Inflammatory macrophage (primary cell): ENCODE measurements at regions not wholly inside any gene's neighbourhood (a gene's known extent, or its start where the extent isn't known, plus 50 kb on each side); places are given as distances from the start of the nearest gene placed in this dataset.

Experiments used
- DNase-seq, 2 donors: peaks; one replicate each; pipeline ENCODE4 v3.0.0-alpha.2; 2020 to 2022

DNA sequence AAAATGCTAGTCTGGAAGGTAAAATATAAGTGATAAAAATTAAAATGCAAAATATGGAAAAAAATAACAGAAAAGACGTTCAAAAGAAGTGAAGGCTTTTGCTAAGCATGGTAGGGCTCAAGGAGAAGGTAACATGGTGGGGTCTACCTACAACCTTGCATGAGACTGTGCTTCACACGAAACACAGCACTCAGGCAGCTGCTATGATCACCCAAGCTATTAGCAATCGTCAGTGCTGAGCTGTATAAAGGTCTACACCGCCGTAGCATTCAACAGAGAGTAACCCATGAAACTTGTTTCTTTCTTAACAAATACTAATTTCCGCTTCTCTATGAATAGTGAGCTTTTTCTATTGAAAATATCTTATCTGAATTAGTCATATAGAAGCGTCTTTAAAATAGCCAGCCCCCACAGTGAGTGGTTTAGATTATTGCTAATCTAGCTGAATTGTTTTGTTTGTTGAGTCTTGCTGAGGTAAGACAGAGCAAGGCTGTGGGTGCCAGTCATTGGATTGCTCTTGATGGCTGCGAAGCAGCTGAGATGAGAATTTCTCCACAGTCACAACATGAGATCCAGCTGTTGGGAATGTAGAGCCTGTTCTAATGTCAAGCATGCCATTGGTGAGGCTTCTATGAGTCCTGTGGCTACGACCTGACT lies 230.0 kb downstream of the KLF13 start:
- DNase-seq: no peak

DNA sequence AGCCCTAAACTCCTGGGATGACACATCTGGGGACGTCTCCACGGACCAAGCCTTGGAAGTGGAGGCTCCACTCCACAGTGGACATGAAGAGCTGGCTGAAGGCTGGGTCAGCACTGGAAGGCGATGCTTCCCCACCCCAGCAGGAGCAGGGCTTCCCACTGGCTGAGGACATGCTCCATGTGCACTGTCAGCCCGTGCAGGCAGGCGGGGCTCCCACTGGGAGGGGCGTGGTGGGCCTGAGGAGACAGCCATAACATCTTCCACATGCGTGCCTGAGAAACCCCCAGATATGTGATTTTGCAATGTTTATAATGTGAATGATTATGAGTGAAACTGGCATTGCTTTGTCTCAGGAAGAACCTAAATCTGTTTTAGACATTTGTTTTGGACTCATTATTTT lies 231.3 kb downstream of the KLF13 start:
- DNase-seq: no peak

DNA sequence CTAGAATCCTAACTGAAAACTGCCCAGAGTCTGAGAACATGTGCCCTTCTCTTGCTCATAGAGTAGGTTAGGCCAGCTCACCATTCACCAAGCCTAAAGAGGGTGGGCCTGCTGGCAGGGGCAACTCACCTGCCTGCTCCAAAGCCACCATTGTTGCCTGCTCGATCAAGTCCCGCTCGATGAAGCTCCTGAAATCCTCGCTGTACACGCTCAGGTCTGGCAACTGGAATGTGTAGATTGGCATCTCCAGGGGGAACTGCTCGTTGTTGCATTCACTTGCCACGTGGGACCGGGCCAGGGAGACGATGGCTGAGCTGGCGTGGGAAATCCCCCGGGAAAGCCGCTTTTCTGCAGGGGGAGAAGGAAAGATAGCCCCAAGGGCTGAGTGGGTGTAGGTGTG lies 232.2 kb downstream of the KLF13 start:
- no peak for DNase-seq

DNA sequence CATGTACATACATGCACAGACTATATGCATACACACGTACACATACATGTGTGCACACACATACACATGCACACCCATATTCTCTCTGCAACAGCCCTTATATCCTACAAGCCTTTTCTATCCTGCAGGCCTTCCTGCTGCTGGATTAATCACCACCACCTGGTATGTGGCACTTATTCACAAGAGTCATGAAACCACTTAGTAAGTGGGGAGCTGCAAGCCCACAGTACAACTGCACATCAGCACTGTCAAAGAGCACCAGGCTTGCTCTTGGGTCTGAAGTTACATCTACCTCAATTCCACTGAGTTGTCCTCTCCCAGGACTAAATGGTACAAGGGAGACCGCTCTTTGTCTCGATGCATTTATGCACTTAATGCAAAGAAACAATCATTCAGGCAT lies 233.2 kb downstream of the KLF13 start:
- no peak for DNase-seq

DNA sequence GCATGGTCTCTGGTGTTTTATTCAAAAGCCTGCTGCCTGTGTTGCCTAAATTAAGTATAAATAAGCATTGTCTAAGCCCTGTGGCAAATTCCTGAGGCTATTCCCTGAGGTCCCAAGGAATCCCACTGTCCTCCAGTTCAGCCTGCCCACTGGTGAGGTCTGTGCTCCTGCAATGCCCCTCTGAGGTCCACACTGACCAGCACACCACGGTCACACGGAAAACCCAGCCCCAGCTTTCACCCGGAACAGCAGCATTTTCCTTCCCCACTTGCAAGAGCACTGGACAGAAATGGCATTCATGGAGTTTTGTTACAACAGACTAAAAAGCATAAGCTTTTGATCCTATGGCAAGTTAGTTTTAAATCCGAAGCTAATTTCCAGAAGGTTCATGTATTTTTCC lies 234.0 kb downstream of the KLF13 start:
- DNase-seq: no peak

DNA sequence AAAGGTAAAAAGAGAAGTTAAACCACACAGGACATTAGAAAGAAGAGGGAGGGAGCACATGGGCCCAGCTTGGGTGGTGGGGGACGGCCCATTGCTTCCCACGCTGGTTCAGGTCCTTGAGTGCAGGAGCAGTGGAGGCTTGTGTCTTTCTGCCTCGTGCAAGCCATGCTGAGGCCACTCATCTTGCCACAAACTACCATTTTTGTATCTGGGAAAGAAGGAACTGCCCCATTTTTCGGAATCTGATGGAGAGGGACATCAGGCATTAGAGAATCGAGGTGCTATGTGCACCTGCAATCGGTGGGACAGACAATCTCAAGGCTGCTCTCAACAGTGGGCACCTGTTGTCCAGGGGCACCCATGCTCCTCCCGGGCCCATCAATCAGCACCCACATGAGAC lies 234.5 kb downstream of the KLF13 start:
- DNase-seq: no peak

DNA sequence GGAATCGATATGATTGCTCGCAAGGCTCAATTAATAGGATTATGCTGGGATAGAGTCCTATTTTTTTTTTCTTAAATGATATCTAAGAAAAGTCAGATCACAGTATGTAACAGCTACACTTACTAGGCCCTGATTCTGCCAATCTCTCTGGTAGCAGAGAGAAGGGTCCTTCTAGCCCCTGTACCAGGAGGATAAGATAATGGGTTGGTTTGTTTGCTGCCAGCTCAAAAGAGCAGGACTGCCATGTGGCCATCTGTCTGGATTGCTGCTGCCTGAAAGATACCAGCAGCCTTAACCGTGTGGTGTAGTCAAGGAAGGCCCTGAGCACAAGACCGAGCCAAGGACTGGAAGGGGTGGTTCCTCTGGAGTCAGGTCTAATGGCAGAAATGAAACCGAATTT lies 236.4 kb downstream of the KLF13 start:
- no peak for DNase-seq

DNA sequence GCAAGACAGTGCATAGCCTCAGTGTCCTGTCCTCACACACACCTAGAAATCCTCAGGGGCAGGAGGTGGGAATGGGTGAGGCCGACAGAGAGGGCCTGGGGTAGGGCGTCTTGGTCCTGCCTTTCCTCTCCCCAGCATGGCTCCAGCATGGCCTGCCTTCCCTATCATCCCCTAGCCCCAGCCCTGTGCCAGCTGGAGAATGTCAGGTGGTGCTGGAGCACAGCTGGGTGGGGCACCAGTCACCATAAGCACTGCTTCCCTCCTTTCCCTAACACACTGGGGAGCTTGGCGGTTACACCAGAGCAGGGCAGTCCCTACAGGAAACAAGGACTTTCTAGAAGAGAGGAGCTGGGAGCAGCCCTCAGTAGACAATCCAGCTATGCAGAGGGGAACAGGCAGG lies 236.8 kb downstream of the KLF13 start:
- DNase-seq: no peak

DNA sequence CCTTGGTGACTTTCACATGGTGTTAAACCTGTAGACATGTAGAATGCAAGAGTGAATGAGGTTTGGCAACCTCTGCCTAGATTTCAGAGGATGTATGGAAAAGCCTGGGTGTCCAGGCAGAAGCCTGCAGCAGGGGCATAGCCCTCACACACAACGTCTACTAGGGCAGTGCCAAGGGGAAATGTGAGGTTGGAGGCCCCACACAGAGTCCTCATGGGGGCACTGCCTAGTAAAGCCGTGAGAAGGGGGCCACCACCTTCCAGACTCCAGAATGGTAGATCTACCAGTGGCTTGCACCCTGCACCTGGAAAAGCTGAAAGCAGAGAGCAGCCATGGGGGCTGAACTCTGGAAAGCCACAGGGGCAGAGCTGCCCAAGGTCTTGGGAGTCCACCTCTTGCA lies 241.2 kb downstream of the KLF13 start:
- DNase-seq: no peak

DNA sequence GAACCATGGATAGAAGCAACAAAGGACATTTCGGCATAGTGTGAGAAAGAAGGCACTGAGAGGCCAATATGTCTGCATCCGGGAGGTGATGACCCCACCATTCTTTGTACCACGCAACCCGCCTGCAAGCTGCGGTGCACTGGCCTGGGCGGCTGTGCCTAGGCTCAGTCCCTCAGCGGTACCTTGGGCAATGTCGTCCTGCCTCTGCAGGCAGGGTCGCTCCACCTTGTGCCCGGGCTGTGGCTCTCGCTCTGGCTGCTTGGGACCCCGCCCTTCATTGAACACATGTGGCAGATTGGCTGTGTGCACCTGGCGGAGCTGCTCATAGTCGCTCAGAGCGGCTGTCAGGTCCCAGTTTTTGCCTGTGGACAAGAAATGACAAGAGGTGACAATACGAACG lies 243.2 kb downstream of the KLF13 start:
- DNase-seq: no peak

DNA sequence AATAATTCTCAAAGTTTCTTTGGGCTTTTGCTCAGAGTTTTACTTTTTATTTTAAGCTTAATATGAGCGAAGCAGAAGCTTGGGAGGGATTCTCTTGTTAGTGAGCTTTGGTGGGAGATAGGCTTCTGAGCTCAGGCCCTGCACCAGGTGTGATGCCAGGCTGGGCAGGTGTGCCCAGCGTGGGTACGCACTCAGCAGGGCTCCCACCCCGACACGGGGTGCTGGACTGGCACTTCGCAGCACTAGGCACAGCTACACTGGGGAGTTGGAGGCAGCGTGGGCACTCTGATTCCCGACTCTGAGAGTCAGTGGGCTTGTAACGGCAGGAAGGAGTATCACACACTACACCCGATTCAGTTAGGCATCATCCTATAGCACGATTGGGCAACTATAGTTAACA lies 244.0 kb downstream of the KLF13 start:
- DNase-seq: no peak

DNA sequence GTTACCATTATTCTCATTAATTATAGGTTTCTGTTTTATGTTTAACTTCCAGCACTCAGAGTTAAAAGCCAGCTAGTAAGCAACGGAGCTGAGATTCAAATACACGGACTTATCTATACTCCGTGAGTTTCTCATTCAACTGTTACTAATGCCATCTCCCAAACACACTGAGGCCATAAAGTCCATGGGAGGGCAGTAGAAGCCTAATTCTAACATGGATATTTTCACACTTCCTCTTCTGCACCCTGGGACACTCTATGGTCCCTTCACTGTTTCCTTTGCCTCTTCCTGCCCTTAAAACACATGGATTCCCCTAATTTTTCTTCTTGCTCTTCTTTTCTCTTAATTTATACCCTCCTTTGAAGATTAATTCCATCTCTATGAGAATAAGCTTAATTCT lies 245.0 kb downstream of the KLF13 start:
- peak; percentile 41 to 56 for DNase-seq

DNA sequence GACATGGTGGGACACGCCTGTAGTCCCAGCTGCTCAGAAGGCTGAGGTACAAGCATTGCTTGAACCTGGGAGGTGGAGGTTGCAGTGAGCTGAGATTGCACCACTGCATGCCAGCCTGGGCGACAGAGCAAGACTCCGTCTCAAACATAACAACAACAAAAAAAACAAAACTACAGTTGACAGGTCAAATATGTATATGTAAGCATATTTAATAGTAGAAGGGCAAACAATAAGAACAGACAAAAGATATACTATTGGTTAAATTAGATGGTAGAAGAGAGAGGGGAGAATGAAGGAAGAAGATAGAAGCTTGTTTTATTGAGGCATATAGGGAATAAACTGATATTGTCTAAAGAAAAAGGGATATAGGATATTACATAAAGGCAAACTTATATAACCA lies 247.1 kb downstream of the KLF13 start:
- DNase-seq: no peak

DNA sequence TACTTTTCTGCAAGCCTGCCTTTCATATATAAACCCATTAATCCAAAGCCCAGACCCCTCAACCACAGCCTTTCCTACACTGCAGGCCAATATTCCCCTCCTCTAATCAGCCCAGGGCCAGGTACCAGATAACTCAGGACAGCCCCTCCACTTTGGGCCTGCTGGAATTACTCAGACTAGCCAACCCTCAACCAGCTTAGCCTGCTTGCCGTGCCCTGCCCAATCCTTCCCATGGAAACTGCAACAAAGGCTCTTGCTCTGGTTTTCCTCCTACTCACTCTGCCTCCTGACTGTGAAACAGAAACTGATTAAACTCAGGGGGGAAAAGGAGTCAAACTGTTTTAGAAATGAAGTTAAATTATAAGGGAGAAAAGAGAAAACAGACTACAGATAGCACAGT lies 248.1 kb downstream of the KLF13 start:
- DNase-seq: peak in 1 of 2 donors; percentile 1

DNA sequence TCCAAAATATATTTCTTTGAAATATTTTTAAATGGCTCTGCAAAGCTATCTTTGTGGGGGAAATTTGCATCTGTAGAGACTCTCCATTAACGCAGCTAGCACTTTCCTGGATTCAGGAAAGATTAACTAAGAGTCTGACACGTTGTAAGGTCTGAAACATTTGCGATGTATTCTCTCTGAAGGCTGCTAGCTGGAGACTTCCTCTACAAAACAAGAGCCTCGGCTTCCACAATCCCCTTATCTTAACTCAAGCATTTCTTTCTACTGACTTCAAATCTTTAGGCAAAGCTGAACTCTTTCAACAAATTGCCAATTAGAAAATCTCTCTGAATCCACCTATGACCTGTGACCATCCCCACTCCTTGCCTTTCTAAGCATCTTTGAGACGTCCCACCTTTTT lies 250.5 kb downstream of the KLF13 start:
- no peak for DNase-seq

DNA sequence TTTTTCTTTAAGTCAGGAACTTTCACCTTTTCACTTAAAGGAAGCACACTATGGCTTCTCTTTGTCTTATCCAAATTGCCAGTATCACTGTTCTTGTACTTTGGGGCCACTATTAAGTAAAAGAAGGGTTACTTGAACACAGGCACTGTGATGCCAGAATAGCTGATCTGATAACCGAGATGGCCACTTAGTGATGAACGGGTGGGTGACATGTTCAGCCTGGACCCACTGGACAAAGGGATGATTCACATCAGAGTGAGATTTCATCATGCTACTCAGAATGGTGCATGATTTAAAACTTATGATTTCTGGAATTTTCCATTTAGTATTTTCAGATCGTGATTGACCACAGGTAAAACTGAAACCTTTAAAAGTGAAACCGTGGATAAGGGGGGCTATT lies 252.6 kb downstream of the KLF13 start:
- DNase-seq: no peak

DNA sequence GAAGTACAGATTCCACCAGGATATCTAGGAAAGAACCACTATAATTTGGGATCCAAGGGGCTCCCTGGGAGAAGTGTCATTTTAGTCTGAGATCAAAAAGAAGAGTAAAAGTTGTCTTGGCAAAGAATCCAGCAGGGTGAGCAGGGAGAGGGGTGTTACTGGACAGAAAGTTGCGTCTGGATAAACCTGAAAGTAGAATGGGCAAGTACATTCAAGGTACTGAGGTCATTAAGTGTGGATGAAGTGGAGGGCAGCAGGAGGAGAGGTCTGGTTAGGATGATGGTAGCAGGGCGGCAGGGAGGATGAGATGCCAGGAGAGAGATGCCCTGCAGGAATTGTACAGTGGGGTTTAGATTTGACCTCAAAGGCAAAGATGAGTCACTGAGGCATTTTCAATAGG lies 253.3 kb downstream of the KLF13 start:
- no peak for DNase-seq

DNA sequence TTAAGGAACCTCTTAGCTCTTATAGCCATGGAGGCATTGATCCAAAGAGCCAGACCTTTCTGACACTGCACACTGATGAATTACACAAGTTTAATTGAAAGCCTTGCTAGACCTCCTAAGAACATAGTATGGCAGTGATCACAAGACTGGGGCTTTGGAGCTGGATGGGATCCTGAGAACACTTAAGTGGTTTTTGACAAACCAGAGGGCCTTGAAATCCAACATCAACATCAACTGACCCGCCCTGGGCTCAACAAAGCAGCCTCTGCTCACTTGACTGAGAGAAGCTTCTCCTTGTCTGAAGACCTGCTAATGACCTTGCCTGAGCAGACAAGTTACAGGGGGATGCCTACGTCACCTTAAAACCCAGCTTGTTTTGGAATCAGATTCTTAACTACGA lies 257.6 kb downstream of the KLF13 start:
- DNase-seq: no peak

DNA sequence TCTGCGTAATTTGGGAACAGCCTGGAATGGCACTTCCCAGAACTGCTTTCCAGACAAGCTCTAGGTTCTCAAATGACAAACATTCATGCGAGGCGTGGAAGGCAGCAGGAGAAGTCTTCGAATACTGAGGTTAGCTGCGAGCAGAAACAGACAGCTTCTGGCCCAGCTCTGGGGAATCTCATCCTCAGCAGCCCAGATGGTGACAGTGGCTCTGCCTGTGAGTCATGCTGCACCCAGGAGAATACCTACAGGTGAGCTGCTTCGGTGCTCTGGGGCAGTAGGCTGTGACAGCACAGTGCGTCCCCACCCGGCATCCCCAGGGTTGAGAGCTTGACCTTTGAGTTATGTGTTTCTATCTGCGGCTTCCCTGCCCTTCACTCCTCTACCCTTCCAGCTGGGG lies 258.6 kb downstream of the KLF13 start:
- no peak for DNase-seq

DNA sequence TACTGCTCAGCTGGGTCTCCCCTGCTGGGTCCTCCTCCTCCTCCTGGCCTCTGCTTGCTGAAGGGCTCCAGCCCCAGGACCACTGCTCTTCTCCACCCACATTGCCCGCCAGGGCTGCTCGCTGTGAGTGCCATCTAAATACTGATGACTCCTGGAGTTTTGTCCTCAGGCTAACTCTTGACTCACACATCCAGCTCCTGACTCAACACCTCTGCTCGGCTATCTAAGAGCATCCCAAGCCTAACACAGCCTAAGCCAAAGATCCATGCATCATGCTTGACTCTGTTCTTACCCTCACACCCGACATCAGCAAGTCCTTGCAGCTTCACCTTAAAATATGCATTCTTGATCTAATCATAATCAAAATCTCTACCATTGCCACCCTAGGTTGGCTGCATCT lies 260.2 kb downstream of the KLF13 start:
- no peak for DNase-seq

DNA sequence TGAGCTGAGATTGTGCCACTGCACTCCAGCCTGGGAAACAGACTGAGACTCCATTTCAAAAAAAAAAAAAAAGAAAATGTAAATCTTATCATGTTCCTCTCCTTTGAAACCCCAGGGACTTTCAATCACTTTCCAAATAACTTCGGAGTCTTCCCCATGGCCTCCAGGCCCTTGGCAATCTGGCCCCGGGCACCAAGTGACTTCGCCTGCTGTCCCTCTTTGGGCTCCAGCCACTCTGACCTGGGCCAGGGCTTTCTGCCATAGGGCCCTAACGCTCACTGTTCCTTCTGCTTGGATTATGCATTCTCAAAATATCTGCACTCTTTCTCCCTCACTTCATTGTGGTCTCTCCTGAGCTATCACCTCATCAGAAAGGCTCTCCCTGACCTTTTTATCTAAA lies 260.9 kb downstream of the KLF13 start:
- no peak for DNase-seq

DNA sequence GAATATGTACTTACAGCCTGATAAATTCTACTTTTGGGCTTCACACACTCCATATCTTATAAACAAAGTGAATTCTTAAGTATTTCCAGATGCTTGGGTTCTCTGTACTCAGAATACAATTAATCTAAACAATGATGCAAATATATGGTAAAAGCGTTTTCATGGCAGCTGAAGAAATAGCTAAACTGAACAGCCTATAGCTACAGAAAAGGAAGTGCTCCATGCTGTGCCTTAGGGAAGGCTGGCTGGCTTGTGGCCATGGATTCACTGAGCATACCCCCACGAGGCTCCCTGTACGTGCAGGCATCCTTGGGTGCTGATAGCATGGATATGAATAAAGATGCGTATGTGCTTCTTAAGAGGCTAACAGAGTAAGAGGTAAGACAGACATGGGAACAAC lies 264.0 kb downstream of the KLF13 start:
- no peak for DNase-seq

DNA sequence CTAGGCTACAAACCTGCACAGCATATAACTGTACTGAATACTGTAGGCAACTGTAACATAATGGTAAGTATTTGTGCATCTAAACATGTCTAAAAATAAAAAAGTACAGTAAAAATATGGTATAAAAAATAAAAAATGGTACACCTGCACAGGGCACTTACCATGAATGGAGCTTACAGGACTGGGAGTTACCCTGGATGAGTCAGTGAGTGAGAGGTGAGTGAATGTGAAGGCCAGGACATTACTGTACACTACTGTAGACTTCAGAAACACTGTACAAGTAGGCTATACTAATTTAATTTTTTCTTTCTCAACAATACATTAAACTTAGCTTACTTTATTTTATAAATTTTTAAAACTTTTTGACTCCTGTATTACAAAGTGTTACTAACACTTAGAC lies 265.3 kb downstream of the KLF13 start:
- DNase-seq: no peak

DNA sequence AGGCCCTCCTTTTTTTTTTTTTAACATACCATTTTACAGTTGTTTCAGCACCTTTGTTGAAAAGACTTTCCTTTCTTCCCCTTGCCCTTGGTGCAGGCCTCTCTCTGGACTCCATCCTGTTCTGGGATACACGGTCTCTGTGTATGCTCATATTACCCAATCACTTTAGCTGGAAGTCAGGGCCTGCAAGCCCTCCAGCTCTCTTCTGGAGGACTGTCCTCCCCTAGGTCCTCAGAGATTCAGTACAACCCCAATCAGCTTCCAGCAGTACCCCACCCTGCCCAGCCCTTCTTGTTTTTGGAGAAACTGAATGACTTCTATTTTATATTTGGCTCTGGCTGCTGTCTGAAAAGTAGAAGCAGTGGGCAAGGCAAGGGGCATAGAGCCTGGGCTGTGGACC lies 270.8 kb downstream of the KLF13 start:
- no peak for DNase-seq

DNA sequence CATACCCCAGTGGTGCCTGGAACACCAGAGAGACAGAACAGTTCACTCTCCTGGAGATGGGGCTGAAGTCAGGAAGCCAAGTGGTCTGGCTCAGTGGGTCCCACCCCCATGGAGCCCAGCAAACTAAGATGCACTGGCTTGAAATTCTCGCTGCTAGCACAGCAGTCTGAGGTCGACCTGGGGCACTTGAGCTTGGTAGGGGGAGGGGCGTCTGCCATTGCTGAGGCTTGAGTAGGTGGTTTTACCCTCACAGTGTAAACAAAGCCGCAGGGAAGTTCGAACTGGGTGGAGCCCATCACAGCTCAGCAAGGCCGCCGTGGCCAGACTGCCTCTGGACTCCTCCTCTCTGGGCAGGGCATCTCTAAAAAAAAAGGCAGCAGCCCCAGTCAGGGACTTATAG lies 272.0 kb downstream of the KLF13 start:
- no peak for DNase-seq

DNA sequence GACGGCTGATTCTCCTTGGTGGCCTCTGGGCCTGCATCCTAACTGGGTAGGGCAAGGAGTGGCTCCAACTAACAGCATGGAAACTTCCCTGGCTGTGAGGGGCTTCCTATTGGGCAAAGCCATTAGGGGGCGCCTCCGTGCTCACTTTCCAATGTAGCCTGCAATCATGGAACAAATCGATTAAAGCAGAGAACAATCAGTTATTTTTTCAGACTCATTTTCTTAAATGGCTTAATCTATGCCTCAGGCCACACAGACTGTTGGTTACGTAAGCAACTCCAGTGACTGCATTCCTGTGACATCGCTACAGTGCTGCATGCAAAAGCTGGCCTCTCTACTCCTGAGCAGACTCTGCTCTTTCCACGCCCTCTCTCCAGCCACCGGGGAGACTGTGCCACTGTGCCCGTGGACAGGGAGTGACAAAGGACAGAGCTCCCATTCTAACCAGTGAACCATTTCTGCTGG lies 278.9 kb downstream of the KLF13 start:
- DNase-seq: peak; percentile 8 to 17
